SK-N-SH treated with all-trans-retinoic acid at 6 μM for 48 hours (cell line): ENCODE measurements at regions not wholly inside any gene's neighbourhood (a gene's known extent, or its start where the extent isn't known, plus 50 kb on each side); places are given as distances from the start of the nearest gene placed in this dataset.

Experiments used
- ARNTL ChIP-seq: fragments of 450-650 bp; formaldehyde crosslinking; IDR thresholded peaks from 2 replicates; pipeline ENCODE4 v1.5.0; 2020; ENCODE audit warnings: low read depth, mild to moderate bottlenecking, moderate library complexity, borderline replicate concordance
- RARB ChIP-seq: fragments of 250-450 bp; sonication (Bioruptor Pico); IDR thresholded peaks from 2 replicates; pipeline ENCODE4 v1.8.0; 2021; ENCODE audit warnings: mild to moderate bottlenecking, moderate library complexity
- ZNF565 ChIP-seq: fragments of 450-650 bp; formaldehyde crosslinking; conservative IDR thresholded peaks from 2 replicates; pipeline ENCODE4 v1.5.0; 2020; ENCODE audit warnings: low read depth, mild to moderate bottlenecking, moderate library complexity
- ZNF70 ChIP-seq: fragments of 450-650 bp; formaldehyde crosslinking; IDR thresholded peaks from 2 replicates; pipeline ENCODE4 v1.5.0; 2020; ENCODE audit warnings: mild to moderate bottlenecking, moderate library complexity

DNA sequence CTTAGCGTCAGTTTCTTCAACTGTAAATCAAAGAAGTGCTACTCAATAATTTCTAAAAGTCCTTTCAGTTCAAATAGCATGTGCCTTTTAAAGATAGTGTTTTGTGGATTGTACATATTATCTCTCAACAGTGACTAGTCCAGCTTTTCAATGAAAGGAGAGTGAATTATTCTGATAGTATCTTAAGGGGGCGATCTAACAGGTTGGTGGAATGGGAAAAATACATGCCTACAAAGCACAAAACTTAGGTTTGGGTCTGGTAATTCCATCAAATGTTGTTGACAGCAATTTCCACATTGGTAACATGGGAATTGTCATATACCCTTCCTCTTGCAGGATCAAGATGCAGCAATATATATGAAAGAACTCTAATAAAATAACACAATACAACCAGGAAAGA is 50.1 kb upstream of the HDGFL1 start:
- no peak for TF ChIP-seq ZNF70 (CRISPR knock-in tag)
- TF ChIP-seq ARNTL (CRISPR knock-in tag), result no peak
- no peak for TF ChIP-seq RARB
- TF ChIP-seq ZNF565 (CRISPR knock-in tag), result no peak
